GM21528 (cell line): ENCODE measurements at regions not wholly inside any gene's neighbourhood (a gene's known extent, or its start where the extent isn't known, plus 50 kb on each side); places are given as distances from the start of the nearest gene placed in this dataset.

Source experiments
- ATAC-seq: cut with Tn5 transposase; IDR thresholded peaks from one replicate; pipeline ENCODE4 v1.9.1; 2021; ENCODE audit warnings: mild to moderate bottlenecking, moderate library complexity; ENCODE audit not compliant: unreplicated experiment, low FRiP score

DNA sequence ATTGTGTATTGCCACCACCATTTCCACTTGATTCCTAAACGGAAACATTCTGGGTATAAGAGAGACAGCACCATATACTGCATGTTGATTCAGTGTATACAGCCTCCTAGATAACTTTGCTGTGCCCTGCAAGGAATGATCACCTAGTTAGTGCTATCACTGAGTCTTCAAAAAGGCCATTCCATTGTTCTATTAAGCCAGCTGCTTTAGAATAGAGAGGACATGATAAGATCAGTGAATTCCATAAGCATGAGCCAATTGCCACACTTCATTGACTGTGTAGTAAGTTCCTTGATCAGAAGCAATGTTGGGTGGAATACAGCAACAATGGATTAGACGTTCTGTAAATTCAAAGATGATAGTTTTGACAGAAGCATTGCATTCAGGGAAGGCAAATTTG lies 1047.3 kb downstream of the PCDH18 start:
- no peak for ATAC-seq

DNA sequence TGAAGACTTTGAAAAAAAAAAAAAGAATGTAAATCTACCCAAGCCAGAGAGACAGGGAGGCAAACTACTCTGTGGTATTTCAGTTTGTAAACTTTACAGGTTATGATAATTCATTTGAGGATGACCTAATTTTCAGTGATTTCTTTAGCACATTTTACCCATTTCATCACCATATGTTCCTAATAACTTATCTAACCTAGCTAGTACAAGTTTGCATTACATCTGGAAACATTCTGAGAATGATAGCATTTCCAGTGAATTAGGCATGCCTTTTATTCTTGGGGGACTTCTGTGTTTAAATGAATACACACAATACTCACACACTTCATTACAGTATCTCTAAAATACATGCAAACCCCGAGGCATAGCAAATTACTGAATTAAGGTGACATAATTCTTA lies 1055.5 kb downstream of the PCDH18 start:
- no peak for ATAC-seq

DNA sequence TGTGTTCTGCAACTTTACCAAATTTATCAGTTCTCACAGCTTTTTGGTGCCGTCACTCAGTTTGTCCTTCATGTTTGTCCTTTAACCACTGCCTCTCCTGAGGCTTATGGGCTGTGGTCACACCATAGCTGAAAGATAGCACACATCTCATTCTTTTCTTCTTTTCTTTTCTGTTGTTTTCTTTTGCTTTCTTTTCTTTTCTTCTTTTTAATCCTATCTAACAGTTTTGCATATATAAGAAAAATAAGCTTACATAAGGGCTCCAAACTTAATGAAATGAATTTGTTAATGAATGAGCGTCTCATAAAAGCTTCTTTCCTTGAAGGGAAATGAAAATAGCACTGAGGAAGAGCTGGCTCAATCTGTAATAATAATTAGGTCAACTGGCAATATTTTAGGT lies 1061.2 kb downstream of the PCDH18 start:
- ATAC-seq = no peak

DNA sequence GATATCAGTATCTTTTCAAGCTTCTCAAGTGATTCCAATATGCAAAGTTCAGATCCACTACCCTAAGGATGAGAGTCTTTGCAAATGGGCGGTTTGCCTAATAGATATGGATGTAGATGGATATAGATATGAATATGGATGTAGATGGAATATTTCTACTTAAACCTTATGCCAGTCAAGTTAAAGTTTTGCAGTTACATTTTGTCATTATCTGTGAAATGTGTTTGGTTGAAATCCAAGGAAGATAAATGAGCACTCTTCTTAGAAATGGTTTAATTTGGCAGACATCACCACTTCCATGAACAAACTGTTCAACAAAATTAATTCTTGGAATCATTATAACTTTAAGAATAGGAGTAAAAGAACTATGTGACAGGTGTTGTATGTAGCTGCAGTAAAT lies 1066.6 kb downstream of the PCDH18 start:
- ATAC-seq = no peak

DNA sequence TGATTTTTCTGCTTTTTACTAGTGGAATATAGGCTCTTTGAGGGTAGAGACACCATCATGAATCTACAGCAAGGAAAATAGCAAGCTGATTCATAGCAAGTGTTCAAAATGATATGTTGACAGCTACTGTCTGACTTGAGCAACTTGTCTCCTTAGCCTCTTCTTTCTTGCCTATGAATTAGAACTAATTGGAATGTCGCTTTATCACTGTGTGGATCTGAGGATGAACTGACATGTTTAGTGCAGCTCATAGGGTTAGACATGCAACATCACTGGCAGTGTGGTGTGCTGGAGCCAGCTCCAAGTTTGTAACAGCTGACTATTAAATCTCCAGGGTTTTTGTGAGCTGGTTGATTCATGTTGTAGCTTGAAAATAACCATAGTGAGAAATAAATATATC lies 1068.4 kb downstream of the PCDH18 start:
- no peak for ATAC-seq

DNA sequence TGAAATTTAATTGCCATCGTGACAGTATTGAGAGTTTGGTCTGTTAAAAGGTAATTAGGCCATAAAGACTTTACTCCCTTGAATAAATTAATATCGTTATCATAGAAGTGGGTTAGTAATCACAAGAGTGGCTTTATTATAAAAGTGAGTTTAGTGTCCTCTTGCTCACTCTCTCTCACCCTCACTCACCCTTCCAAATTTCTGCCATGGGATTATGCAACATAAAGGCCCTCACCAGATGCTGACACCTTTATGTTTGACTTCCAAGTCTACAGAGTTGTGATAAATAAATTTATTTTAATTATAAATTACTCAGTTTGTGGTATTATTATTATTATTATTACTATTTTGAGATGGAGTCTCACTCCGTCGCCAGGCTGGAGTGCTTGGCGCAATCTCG lies 1070.8 kb downstream of the PCDH18 start:
- ATAC-seq = no peak

DNA sequence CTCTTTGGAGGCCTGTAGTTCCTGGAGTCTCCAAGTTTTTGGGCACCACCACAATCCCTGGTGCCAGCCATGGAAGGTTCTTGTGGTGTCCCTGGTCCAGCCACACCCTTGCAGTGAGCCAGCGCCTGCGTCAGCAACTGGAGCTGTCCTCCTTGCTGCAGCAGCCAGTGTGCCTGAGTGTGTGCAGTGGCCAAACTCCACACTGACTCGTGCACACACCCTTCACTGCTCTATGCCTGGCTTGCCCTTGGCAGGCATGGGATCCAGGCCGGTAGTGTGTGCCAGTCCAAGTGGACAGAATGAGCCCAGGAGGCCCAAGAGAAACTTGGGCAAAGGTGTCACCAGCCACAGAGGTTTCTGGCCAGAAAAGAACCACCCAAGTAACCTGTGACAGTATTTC lies 1074.0 kb downstream of the PCDH18 start:
- ATAC-seq = no peak

DNA sequence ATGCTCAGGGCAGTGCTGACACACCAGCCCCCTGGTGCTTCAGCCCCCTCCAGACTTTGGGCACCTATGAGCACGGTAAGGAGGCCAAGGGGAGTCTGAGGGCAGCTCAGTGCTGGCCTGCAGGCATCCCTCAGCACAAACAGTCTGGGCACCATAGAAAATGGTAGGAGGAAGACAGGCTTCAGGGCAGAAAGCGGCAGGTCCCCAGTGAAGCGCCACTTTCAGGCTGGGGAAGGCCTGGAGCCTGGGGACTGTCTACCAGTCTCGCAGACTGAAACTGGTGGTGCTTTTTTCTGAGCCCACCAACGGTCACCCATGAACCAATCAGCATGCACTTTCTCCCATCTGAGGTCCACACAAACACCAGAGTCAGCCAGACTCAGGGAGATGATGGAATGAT lies 1074.7 kb downstream of the PCDH18 start:
- no peak for ATAC-seq

DNA sequence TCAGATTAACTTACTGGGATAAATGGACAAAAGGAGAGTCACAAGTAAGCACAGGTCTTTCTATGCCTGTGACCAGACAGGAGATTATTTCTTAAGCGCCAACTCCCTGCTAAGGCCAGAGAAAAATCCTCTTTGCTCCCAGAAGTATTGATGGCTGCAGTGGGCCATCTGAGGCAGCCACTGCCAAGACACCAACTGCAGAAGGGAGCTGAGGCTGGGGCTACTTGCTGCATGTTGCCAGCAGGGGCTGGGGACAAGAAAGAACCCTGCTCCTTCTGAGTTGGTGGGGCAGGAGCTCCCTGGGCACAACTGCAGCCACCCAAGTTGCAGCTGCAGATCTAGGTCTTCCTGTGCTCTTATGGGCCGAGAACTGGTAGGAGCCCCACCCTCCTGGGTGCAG lies 1075.3 kb downstream of the PCDH18 start:
- ATAC-seq = no peak

DNA sequence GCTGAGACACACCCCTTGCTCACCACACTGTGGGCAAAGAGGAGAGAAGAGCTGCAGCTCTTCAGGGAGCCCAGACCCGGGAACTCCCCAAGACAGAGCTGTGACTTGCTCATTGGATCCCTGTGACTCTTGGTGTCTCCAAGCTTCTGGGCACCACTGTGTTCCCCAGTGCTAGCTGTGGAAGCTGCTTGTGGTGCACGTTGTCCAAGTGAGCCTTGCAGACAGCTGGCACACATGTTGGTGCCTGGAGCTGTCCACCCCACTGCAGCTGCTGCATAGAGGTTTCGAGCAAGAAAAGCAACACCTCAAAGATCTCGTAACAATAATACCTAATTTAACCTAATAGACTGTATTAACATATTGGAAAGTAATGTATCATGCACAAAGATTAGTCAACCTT lies 1089.3 kb downstream of the PCDH18 start:
- ATAC-seq = no peak

DNA sequence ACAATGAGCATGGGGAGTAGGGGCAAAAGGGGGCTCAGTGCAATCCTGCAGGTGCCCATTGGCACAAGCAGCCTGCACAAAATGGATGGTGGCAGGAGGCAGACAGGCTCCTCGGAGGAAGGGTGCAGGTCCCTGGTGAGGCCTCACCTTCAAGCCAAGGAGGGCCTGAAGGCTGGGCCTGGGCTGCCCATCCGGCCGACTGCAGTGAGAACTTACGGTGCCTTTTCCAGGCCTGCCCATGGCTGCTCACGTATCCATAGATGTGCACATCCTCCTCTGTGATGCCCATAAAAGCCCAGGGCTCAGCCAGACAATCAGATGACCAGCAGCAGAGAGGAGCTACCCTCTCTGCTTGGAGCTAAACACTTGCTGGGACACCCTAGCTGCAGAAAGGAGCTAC lies 1089.8 kb downstream of the PCDH18 start:
- no peak for ATAC-seq

DNA sequence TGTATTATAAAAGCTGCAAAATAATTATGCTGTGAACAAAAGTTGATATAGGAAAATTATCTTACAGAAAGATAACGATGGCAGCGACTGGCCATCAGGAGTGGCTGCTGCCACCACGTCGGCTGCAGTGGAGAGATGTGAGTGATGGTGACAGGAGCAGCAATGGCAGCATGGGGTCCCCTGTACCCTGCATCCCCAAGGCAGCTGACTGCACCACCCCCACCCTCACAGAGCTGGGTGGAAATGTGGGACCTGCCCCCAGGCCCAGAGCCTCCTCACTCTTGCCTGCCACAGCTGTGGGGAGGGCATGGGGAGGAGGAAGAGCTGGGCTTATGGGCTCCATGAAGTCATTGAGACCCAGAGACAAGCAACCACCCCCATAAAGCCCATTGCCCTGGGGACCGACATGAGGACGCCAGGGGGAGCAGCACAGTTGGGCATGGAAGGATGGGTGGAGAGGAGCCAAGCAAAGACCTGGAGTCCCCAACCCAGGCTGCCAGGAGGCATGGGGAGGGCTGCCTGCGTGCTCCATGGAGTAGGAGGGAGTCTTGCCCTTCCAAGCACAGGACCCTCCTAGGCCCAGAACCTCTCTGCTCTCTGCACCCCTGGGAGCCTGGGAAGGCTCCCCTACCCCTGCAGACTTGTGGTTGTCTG lies 1090.5 kb downstream of the PCDH18 start:
- ATAC-seq = no peak

DNA sequence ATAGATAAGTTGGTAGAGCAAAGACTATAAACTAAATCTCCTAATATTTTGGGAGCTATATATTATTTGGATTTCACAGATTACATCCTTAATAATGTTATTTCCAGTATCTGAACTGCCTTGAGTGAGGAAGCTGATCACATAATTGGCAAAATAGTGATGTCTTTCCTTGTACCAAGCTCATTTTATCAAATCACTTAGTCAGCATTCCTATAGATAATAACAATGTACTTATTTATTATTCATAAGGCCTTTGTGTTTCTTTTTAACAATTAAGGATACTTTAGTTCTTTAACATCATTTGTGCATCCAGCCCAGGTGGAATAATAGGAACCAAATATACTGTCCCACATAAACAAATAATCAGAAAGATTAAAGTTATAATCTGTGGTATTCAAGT lies 1093.6 kb downstream of the PCDH18 start:
- ATAC-seq = no peak

DNA sequence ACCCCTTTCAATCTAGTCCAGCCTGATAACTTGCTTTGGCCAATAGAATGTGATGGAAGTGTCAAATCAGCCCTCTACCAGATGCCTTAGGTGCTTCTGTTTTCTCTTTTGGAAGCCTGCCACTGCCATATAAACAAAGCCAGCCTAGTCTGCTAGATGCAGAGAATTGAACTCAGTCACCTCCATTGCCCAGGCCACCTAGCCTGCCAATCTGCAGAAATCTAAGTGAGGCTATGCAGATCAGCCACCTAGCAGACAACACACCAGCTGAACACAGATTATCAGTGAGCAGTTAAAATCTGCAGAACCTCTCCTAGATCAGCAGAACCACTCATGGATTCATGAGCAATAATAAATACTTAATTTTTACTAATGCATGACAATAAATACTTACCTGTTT lies 1108.2 kb downstream of the PCDH18 start:
- ATAC-seq = no peak

DNA sequence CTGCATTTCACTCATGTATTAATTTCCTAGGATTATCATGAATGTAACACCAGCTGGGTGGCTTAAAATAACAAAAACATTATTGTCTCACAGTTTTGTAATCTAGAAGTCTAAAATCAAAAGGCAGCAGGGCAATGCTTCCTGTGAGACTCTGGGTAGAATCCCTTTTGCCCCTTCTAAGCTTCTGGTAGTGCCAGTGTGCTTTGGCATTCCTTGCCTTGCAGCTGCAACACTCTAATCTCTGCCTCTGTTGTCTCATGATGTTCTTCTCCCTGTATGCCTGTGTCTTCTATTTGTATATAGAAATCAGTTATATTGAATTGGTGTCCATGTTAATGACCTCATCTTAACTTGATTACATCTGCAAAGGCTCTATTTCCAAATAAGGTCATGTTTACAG lies 1117.3 kb downstream of the PCDH18 start:
- no peak for ATAC-seq

DNA sequence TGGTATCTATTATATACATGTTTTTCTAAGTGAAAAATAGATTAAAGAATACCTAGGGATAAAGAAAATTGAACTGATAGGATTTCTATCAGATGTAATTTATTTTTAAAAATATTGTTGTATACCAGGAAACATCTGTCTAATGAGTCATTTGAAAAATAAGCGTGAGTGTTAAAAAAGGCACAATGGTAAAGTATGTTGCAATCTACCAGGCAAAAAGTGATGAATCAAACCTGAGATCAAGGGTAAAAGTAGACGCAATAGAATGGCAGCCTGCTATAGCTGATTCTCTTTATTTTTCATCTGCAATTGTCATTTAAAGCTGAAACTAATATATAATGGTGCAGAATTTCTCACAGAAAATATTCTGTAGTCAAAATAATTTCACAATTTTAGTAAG lies 1119.6 kb downstream of the PCDH18 start:
- ATAC-seq = no peak

DNA sequence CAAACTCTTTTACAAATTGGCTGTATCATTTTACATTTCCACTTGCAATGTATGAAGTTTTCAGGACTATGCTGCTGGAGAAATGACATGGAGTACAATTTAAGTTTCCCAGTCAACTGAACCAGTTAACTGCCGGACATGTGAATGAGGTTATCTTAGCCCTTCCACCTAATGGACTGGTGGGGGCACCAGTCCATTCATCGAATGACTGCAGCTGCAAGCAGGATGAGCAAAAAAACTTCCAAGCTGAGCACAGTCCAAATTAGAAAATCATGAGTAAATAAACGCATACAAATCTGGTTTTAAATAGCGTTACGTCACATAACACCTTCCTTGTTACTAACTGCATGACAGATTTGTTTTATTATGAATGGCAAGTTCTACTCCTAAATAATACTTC lies 1131.5 kb downstream of the PCDH18 start:
- no peak for ATAC-seq

DNA sequence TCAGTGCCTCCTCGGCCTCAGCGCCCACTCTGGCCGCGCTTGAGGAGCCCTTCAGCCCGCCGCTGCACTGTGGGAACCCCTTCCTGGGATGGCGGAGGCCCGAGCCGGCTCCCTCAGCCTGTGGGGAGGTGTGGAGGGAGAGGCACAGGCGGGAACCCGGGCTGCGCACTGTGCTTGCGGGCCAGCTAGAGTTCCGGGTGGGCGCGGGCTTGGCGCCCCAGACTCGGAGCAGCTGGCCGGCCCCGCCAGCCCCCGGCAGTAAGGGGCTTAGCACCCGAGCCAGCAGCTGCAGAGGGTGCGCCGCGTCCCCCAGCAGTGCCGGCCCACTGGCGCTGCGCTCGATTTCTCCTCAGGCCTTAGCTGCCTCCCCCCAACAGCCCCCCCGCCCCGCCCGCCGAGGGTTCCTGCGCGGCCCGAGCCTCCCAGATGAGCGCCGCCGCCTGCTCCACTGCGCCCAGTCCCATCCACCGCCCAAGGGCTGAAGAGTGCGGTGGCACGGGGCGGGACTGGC lies 1137.0 kb downstream of the PCDH18 start:
- no peak for ATAC-seq

DNA sequence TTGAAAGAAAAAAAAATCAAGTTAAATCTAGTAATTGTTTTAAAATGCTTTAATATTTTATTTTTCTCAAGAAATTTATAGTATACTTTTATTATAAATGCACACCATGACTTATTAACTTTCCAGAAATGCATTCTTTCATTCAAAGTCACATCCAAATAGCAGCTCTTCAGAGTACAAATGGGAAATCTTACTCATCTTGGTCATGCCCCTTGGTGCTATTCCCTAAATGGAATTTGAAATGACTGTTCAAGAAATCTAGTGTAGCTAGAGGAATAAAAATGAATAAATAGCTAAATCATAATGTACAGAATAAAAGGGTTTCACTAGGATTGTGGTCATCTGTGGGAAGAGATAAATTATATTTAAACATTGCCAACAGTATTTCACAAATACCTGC lies 1139.7 kb downstream of the PCDH18 start:
- ATAC-seq = no peak

DNA sequence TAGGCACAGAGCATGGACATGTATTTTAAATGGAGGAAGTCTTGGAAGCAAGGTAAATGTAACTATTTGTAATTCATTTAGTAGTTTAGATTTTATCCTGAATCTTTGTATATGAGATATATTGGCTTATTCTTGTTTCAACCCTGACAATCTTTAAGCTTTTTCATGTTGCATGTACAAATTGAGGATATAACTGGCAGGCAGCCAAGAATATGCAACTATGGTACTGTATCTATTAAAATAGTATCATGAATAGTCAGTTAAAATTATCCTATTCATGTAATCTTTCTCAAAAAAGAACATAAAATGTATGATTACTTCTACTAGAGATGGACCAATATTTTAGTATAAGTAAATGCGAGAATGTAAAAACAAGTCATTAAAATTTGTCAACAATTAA lies 1141.5 kb downstream of the PCDH18 start:
- no peak for ATAC-seq

DNA sequence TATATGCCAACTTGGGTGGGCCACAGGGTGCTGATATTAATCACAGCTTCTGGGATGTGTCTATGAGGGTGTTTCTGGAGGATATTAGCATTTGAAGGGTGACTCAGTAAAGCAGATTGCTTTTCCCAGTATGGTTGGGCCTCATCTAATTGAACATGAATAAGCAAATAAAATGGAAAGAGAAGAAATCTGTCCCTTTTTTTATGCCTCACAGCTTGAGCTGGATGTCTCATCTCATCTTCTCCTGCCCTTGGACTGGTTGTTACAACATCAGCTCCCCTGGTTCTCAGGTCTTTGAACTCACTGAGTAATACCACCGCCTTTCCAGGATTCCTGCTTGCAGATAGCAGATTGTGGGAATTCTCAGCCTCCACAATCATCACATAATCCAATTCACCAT lies 1149.2 kb downstream of the PCDH18 start:
- no peak for ATAC-seq

DNA sequence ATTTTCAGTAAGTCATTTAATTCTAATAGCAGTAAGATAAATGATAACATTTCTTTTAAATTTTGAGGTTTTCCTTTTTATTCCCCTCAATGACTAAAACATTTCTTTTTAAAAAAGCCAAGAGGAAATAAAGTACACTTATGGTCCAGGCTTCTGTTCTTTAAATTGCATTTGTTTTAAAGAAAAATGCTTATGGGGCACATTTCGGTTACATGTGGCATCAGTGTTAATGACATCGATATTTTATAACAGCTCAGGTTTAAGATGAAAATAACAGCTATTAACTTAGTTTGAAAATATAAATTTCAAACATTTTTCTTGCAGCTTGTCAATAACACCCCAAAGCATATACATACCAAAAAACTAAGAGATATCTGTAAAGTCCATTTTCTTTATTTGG lies 1161.1 kb downstream of the PCDH18 start:
- ATAC-seq = no peak

DNA sequence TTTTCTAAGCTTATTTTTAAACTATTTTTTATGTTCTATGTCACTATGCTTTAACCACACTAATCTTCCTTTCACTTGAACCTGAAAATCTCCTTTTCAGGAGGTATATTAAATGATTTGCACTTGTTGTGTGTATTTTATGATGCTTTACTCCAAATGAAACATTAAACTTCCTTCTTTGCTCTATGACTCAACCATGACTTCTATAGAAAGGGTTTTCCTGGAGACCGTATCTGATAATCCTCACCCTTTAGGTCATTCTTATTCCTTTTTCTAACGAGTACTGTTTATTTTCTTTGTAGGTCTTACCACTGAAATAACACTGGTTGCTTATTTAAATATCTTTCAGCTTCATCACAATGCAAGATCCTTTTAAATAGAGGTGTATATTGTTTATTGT lies 1163.2 kb downstream of the PCDH18 start:
- ATAC-seq = no peak
